MM.1S (cell line): ENCODE measurements at regions not wholly inside any gene's neighbourhood (a gene's known extent, or its start where the extent isn't known, plus 50 kb on each side); places are given as distances from the start of the nearest gene placed in this dataset.

Experiments
- DNase-seq: peaks from one replicate; pipeline ENCODE4 v3.0.0-alpha.2; 2015
- H2AFZ ChIP-seq: fragments of 300-600 bp; sonication (generic); 2 replicates; pipeline ENCODE4 v1.6.0; 2016; ENCODE audit warnings: antibody characterized with exemption, low read length
- H3F3A ChIP-seq: fragments of 300-600 bp; sonication (generic); 2 replicates; pipeline ENCODE4 v1.6.1; 2016; ENCODE audit warnings: mild to moderate bottlenecking, antibody characterized with exemption, low read length, moderate library complexity, mixed read lengths; ENCODE audit not compliant: insufficient read depth
- H3K27ac ChIP-seq: fragments of 300-600 bp; sonication (generic); 2 replicates; pipeline ENCODE4 v1.5.1; 2016; ENCODE audit warnings: mild to moderate bottlenecking, low read length
- H3K27me3 ChIP-seq: fragments of 300-600 bp; sonication (generic); replicated peaks from 2 replicates; pipeline ENCODE4 v1.6.0; 2016; ENCODE audit warnings: low read length; ENCODE audit not compliant: insufficient read depth
- H3K36me3 ChIP-seq: fragments of 300-600 bp; sonication (generic); replicated peaks from 2 replicates; pipeline ENCODE4 v1.6.1; 2016; ENCODE audit warnings: mild to moderate bottlenecking, low read length, mixed read lengths; ENCODE audit not compliant: insufficient read depth
- H3K4me1 ChIP-seq: fragments of 300-600 bp; sonication (generic); 2 replicates; pipeline ENCODE4 v1.6.1; 2016; ENCODE audit warnings: low read length, mixed read lengths
- H3K4me2 ChIP-seq: fragments of 300-600 bp; sonication (generic); 2 replicates; pipeline ENCODE4 v1.6.0; 2016; ENCODE audit warnings: low read depth, low read length
- H3K4me3 ChIP-seq: fragments of 300-600 bp; sonication (generic); 2 replicates; pipeline ENCODE4 v1.5.1; 2016; ENCODE audit warnings: low read length, mixed read lengths
- H3K79me2 ChIP-seq: fragments of 300-600 bp; sonication (generic); 2 replicates; pipeline ENCODE4 v1.6.1; 2016; ENCODE audit warnings: mixed run types, low read length, mixed read lengths
- H3K9ac ChIP-seq: fragments of 300-600 bp; sonication (generic); 2 replicates; pipeline ENCODE4 v1.6.1; 2016; ENCODE audit warnings: low read length, mixed read lengths
- H3K9me2 ChIP-seq: fragments of 300-600 bp; sonication (generic); replicated peaks from 2 replicates; pipeline ENCODE4 v1.6.1; 2016; ENCODE audit warnings: mild to moderate bottlenecking, low read length, mixed read lengths; ENCODE audit not compliant: insufficient read depth
- H3K9me3 ChIP-seq: fragments of 300-600 bp; sonication (generic); replicated peaks from 2 replicates; pipeline ENCODE4 v1.6.1; 2016; ENCODE audit warnings: mild to moderate bottlenecking, low read length, mixed read lengths; ENCODE audit not compliant: insufficient read depth
- H4K20me1 ChIP-seq: fragments of 300-600 bp; sonication (generic); 2 replicates; pipeline ENCODE4 v1.6.1; 2016; ENCODE audit warnings: mild to moderate bottlenecking, low read length, moderate library complexity, mixed read lengths; ENCODE audit not compliant: insufficient read depth
- EZH2 ChIP-seq: fragments of 300-600 bp; sonication (generic); optimal IDR thresholded peaks from 2 replicates; pipeline ENCODE3; 2017; ENCODE audit warnings: low read depth, mild to moderate bottlenecking, antibody characterized with exemption, low read length, mixed read lengths
- EZH2phosphoT487 ChIP-seq: fragments of 300-600 bp; sonication (generic); IDR thresholded peaks from 2 replicates; pipeline ENCODE4 v1.6.1; 2018; ENCODE audit warnings: antibody characterized with exemption, low read length
- TF ChIP-seq, protein P1 (sequence below): fragments of 300-600 bp; sonication (generic); IDR thresholded peaks from 2 replicates; pipeline ENCODE4 v1.5.1; 2016; ENCODE audit warnings: antibody characterized with exemption, low read length, mixed read lengths

DNA sequence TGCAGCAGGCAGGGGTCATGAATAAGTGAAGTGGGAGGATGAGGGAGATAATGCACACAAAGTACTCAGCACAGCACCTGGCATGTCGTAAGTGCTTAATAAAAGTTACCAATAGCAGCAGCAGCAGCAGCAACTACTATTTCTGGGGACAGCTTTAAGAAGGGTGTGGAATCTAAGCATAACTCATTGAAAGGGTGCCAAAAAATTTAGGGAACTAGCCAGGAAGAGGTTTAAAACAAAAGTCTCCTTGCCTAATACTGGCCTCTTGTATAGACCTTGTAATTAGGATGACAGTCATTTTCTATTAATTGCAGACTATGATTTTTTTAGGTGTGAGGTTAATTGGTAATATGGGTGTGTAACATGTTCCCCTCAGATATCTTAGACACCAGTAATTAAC is 179.9 kb downstream of the PTPN11 start:
- Histone ChIP-seq H3K4me1 (no peaks in the 10 kb centered on the region), H3K4me3 (no peak overlapping the region), H2AFZ (no peak overlapping the region), H3K9ac (no peak overlapping the region), H3K27me3 (no peaks in the 10 kb centered on the region), H3K79me2 (no peaks in the 10 kb centered on the region), H4K20me1 (no peaks in the 10 kb centered on the region), H3K36me3 (no peaks in the 10 kb centered on the region), H3F3A (no peaks in the 10 kb centered on the region), H3K9me3 (no peaks in the 10 kb centered on the region), H3K27ac (no peak overlapping the region), H3K4me2 (no peak overlapping the region), H3K9me2 (no peaks in the 10 kb centered on the region)
- DNase-seq, result no peak
- TF ChIP-seq, protein P1, sequence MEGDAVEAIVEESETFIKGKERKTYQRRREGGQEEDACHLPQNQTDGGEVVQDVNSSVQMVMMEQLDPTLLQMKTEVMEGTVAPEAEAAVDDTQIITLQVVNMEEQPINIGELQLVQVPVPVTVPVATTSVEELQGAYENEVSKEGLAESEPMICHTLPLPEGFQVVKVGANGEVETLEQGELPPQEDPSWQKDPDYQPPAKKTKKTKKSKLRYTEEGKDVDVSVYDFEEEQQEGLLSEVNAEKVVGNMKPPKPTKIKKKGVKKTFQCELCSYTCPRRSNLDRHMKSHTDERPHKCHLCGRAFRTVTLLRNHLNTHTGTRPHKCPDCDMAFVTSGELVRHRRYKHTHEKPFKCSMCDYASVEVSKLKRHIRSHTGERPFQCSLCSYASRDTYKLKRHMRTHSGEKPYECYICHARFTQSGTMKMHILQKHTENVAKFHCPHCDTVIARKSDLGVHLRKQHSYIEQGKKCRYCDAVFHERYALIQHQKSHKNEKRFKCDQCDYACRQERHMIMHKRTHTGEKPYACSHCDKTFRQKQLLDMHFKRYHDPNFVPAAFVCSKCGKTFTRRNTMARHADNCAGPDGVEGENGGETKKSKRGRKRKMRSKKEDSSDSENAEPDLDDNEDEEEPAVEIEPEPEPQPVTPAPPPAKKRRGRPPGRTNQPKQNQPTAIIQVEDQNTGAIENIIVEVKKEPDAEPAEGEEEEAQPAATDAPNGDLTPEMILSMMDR, result no peak
- no peak for TF ChIP-seq EZH2phosphoT487
- TF ChIP-seq EZH2, result no peak

DNA sequence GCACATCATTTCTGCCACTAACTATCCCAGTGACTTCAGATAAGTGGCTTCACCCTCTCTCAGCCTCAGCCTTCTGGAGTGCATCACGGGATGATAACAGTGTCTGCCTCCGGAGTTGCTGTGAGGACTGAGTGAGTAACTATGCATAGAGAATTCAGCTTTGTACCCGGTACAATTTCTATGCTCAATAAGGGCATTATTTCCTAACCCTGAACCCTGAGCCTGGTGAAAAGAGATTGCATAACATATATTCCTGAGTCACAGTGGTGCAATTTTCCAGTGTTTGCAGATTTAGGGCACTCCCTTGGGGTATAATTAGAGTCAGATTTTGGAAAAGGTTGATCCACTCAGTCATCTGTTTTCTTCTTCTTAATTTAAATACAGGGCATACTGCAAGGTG is 181.1 kb downstream of the PTPN11 start:
- Histone ChIP-seq H3K4me1 (no peaks in the 10 kb centered on the region), H3F3A (no peaks in the 10 kb centered on the region), H3K36me3 (no peaks in the 10 kb centered on the region), H3K9me2 (no peaks in the 10 kb centered on the region), H3K79me2 (no peaks in the 10 kb centered on the region), H3K27ac (no peak overlapping the region), H3K9me3 (no peaks in the 10 kb centered on the region), H3K9ac (no peak overlapping the region), H3K27me3 (no peaks in the 10 kb centered on the region), H2AFZ (no peak overlapping the region), H4K20me1 (no peaks in the 10 kb centered on the region), H3K4me2 (no peak overlapping the region), H3K4me3 (no peak overlapping the region)
- no peak for DNase-seq
- TF ChIP-seq EZH2, result no peak
- TF ChIP-seq, protein P1, result no peak
- TF ChIP-seq EZH2phosphoT487, result no peak

DNA sequence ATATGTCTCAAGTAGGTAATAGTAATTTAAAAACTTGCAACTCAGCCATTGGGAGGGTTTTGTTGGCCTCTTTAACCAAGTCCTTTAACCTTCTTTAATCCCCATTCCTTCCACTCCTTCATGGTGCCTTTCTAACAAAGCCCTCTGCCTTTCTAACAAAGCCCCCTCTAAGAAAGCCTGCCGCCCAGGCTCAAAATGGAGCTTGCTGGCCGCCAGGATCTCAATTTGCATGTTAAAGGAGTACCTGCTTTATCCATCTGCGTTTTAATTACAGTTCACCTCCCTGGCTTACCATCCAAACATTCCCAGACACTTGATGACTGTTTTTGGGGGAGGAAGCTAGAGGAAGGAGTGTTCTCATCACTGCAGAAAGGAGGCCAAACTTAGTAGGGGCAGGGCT is 183.4 kb downstream of the PTPN11 start:
- no peaks in the 10 kb centered on the region for H3K4me1 ChIP-seq
- no peaks in the 10 kb centered on the region for H3K27me3 ChIP-seq
- H3K79me2 ChIP-seq, result no peaks in the 10 kb centered on the region
- no peaks in the 10 kb centered on the region for H3F3A ChIP-seq
- no peaks in the 10 kb centered on the region for H3K9me3 ChIP-seq
- H3K9me2 ChIP-seq, result no peaks in the 10 kb centered on the region
- no peak overlapping the region for H3K4me2 ChIP-seq
- H3K9ac ChIP-seq, result no peak overlapping the region
- H3K36me3 ChIP-seq, result no peaks in the 10 kb centered on the region
- DNase-seq, result no peak
- H3K4me3 ChIP-seq, result no peak overlapping the region
- no peak for TF ChIP-seq EZH2
- TF ChIP-seq EZH2phosphoT487, result no peak
- TF ChIP-seq, protein P1, result no peak
- H3K27ac ChIP-seq, result no peak overlapping the region
- H4K20me1 ChIP-seq, result no peaks in the 10 kb centered on the region
- no peak overlapping the region for H2AFZ ChIP-seq
